Ammon's horn (tissue), 1 donor: ENCODE measurements at regions not wholly inside any gene's neighbourhood (a gene's known extent, or its start where the extent isn't known, plus 50 kb on each side); places are given as distances from the start of the nearest gene placed in this dataset.

Experiments
- DNase-seq: peaks from one replicate; pipeline ENCODE4 v3.0.0-alpha.2; 2016; ENCODE audit warnings: low spot score

DNA sequence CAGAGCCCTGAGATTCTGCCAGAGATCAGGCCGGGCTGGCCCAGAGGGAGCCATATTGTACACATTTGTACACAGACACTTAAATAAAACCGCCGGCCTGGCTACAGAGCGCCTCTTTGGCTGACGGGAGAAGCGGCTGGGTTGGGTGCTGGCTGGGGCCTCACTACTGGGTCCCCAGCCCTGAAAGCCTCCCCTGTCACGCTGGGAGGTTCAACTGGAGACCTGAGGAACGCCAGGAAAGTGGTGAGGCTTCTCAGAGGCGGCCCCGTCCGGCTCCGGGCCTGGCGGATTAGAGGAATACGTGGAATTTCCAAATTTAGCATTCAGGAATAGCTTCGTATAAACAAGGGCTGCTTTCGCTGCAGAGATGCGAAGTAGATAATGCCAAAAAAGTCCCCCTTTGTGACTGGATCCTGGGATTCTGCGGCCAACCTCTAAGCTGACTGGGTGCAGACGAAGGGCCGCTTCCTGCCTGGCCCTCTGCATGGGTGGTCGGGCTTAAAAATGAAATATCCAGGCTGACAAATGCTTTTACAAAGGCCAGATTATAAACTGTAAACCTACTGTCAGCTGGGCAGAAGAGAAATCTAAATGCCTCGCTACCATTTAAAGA lies 252.4 kb downstream of the IRF8 start:
- no peak for DNase-seq

DNA sequence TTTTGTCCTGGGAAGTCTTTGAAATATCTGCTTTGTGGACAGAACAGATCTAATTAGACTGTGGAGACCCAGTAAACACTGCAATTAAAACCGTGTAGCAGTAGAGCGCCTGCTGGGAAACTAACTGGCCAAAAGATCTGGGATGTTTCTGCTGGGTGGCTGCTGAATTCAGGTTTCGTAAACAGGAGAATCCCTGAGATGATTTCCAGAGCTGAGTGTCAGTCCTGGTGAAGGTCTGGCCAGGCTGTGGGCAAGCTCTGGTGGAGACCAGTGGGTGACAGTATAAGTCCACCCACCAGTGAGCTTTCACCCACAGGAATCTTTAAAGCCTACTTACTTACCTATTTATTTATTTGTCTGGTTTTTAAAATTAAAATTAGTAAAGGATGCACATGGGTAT lies 257.2 kb downstream of the IRF8 start:
- DNase-seq: no peak

DNA sequence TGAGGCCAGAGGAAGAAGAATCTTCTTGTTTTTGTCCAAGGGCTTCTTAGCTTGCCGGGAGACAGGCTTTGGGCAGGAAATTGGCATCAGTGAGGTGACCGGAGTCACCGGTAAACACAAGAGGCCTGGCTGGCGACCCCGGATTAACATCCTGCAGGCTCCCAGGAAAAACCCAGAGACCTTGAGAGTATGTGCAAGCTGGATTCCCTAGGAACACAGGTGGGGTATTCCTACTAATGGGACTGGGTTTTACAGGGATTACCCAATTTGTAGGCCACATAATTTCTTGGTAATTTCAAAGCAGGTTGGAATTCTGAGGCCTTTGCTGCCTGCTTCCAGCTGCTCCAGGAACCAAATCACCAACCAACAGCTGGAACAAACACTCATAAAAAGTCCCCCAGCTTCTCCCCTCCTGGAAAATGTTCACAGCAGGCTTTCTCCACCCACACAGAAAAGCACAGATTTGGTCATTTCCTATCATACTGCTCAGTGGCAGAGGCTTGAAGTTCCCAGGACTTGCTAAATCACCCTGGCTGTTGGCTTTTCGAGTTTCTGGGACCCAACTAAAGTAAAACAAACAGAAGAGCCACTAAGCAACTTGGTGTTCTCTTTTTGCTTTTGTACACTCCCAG lies 258.8 kb downstream of the IRF8 start:
- no peak for DNase-seq

DNA sequence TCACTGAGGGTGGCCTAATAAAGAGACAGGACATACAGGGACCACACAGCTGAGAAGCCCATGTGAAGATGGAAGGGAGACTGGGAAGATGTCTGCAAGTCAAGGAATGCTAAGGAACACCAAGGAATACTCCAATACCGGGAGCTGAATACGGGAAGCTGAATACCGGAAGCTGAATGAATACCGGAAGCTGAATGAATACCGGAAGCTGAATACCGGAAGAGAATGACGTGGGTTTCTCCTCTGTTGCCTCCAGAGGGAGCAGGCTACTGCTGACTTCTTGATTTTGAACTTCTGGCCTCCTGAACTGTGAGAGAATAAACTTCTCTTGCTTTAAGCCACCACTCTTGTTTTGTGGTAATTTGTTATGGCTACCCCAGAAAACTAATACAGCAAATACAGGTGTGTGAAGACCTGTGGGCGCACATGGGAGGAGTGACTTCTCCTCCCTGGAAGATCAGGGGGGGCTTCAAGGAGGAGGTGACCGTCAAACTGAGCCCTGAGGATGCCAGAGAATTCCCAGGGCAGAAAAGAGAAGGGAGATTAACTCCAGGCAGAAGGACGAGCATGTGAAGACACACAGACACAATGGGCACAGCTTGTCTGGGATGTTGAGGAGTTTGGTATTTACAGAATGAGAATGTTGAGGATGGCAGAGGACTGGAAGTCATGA lies 259.9 kb downstream of the IRF8 start:
- DNase-seq: no peak

GRCh38 chr16:86165479-86165878 lies 266.5 kb downstream of the IRF8 start:
- no peak for DNase-seq

GRCh38 chr16:86166414-86166813 lies 267.5 kb downstream of the IRF8 start:
- no peak for DNase-seq

- no peak for DNase-seq
Observed at GRCh38 chr16:86167061-86167460, 268.1 kb downstream of the IRF8 start.

GRCh38 chr16:86170720-86171119 lies 271.8 kb downstream of the IRF8 start:
- no peak for DNase-seq

DNA sequence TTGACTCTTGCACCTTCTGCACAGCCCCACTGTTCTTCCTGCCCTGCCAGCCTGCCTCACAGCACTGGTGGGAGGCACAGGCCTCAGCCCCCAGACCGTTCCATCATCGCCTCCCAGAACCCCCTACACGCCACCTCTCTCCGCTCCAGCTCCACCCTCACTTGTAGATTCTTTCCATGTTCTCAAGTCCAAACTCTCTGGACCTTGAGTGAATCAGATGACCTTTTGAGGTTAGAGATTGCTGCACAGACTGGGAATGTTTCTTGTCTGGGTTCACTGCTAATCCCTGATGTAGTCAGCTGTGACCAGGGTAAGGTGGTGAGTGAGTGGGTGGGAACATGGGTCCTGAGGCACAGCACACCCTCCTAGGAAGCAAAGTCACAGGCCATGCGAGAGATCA lies 272.4 kb downstream of the IRF8 start:
- no peak for DNase-seq

DNA sequence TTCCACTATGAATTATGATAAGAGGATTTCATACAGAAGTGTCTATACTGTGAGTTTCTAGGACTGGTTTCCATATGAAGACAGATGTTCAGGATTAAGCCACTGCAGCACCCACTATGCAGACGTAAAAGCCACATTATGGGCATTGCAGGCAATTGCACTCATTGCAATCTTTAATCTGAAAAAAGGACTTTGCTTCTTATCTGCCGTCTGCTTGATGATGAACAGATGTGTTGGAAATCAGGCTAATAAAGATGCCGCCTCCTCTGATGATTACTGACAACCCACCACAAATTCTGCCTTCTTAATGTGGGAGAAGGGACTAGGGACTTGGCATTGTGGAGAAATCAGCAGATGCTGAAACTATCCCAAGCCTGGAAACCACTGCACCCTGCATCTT lies 276.9 kb downstream of the IRF8 start:
- no peak for DNase-seq

- DNase-seq: no peak
Observed at GRCh38 chr16:86176462-86176861, 277.5 kb downstream of the IRF8 start.

- DNase-seq: no peak
Observed at GRCh38 chr16:86180244-86180643, 281.3 kb downstream of the IRF8 start.

- DNase-seq: no peak
Observed at GRCh38 chr16:86180780-86181179, 281.8 kb downstream of the IRF8 start.

DNA sequence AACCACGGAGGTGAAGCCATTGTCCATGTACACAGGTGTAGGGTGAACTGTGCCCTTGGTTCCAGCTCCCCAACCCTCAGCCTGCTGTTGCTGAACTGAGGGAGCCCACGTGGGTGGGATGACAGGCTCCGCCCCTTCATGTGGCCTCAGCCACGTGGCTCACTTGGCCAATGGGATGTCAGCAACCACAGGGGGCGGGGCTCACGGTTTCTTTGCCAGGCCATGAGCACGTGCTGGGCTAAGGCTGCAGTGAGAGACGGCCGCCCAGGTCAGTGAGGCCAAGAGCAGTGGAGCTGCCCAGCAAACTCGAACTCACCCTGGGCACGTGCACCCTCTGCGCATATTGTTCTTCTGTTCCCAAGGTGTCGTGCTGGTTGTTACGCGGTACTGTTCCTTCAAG lies 282.6 kb downstream of the IRF8 start:
- DNase-seq: no peak

DNA sequence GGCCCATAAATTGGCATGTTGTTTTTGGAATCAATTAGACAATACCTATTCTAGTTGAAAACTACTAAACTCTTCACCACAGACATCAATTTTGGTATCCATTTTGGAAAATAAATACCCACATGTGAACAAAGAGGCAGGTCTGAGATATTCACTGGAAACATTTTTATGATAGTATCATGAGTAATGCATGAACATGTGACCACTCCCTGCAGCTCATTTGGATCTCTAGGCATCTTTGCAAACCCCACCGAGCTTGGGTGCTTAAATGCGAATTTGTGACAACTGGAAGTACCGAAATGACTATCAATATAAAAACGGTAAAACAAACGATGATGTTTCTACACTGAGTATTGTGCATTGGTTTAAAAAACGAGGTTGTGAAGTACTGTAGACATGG lies 285.2 kb downstream of the IRF8 start:
- no peak for DNase-seq

DNA sequence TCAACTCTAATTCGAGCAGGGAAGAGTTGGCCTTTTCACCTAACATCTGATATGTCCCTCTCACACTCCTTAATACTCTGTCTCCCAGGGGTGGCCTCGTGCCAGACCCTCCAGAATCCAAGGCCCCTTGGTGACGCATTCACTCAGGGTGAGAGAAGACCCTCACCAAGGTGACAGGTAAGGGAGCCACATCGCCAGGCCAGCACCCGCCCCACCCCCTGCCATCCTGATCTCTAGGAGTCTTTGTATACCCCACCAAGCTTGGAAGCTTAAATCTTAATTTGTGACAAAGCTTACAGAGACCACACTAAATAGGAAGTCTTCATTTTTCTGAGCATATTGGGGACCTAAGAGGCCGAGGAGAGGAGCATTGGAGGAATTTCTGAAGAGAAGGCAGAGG lies 286.1 kb downstream of the IRF8 start:
- DNase-seq: no peak

- no peak for DNase-seq
Observed at GRCh38 chr16:86186313-86186712, 287.4 kb downstream of the IRF8 start.

DNA sequence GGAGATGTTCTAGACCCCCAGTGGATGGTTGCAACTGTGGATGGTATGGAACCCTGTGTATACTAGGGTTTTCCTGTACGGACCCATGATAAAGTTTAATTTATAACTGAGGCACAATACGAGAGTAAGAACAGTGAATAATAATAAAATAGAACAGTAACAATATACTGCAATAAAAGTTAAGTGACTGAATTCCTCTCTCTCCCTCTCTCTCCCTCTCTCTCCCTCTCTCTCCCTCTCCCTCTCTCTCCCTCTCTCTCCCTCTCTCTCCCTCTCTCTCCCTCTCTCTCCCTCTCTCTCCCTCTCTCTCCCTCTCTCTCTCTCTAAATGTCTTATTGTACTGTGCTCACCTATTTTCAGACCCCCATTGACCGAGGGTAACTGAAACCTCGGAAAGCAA lies 291.0 kb downstream of the IRF8 start:
- no peak for DNase-seq

DNA sequence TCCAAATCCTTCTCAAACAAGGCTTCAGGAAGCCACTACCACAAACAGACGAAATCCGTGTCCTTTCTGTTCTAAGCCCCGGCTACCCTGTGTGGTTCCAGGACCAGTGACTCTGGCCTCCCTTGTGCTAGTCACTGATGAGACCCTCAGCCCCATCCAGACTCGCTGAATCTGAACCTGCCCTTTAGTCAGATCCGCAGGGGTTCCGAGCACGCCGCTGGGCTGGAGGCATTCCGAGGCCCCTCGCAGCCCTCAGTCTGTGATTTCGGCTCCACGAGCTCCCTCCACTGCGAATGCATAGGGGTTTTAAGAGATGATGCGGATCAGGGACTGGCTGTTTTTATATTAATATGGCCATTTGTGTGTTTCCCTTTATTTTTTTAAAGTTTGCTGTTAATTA lies 292.7 kb downstream of the IRF8 start:
- DNase-seq: no peak

- no peak for DNase-seq
Observed at GRCh38 chr16:86193528-86194193, 294.7 kb downstream of the IRF8 start.

GRCh38 chr16:86195863-86196630 lies 297.1 kb downstream of the IRF8 start:
- DNase-seq: no peak

GRCh38 chr16:86196687-86197391 lies 297.9 kb downstream of the IRF8 start:
- DNase-seq: no peak
